Esophagus (tissue), 2 donors: ENCODE measurements at regions not wholly inside any gene's neighbourhood (a gene's known extent, or its start where the extent isn't known, plus 50 kb on each side); places are given as distances from the start of the nearest gene placed in this dataset.
"Not testable (repeated sequence)": the region's sequence is repeated elsewhere in the genome, so short reads cannot be mapped to it uniquely, and the experiment has no call there.

Experiments
- H3K27ac ChIP-seq, 2 donors: one replicate each; pipeline ENCODE4 v1.5.1; 2013; ENCODE audit warnings: low read depth in 2 of 2, mild to moderate bottlenecking in 2 of 2, inconsistent platforms in 1 of 2, low read length in 1 of 2, moderate library complexity in 1 of 2
- H3K27me3 ChIP-seq, 2 donors: one replicate each; pipeline ENCODE4 v1.6.1; 2013; ENCODE audit warnings: low read length in 2 of 2, control low read depth in 1 of 2, mild to moderate bottlenecking in 1 of 2; ENCODE audit not compliant: insufficient read depth in 2 of 2, control insufficient read depth in 1 of 2
- H3K36me3 ChIP-seq, 2 donors: one replicate each; pipeline ENCODE4 v1.6.1; 2013; ENCODE audit warnings: low read length in 1 of 2; ENCODE audit not compliant: control insufficient read depth in 2 of 2, insufficient read depth in 2 of 2
- H3K4me1 ChIP-seq, 2 donors: one replicate each; pipeline ENCODE4 v1.6.1; 2013; ENCODE audit warnings: low read length in 1 of 2; ENCODE audit not compliant: control insufficient read depth in 2 of 2, insufficient read depth in 2 of 2
- H3K4me3 ChIP-seq, 2 donors: one replicate each; pipeline ENCODE4 v1.5.1; 2013; ENCODE audit warnings: low read length in 2 of 2, mild to moderate bottlenecking in 2 of 2, low read depth in 1 of 2, moderate library complexity in 1 of 2
- H3K9me3 ChIP-seq, 2 donors: one replicate each; pipeline ENCODE4 v1.6.1; 2013; ENCODE audit warnings: mild to moderate bottlenecking in 2 of 2, low read depth in 1 of 2, low read length in 1 of 2, moderate library complexity in 1 of 2; ENCODE audit not compliant: control insufficient read depth in 2 of 2, insufficient read depth in 1 of 2
- WGBS, 2 donors: extraction: QIAGEN DNeasy Blood & Tissue Kit; methylation state at CpG; one replicate each; pipeline ENCODE4 v1.1.7; 2013; 5-methylcytosine and 5-hydroxymethylcytosine counted together
- donor health status: healthy with polysubstance abuse.
- donor health status: Bipolar disorder and iron deficiency.

DNA sequence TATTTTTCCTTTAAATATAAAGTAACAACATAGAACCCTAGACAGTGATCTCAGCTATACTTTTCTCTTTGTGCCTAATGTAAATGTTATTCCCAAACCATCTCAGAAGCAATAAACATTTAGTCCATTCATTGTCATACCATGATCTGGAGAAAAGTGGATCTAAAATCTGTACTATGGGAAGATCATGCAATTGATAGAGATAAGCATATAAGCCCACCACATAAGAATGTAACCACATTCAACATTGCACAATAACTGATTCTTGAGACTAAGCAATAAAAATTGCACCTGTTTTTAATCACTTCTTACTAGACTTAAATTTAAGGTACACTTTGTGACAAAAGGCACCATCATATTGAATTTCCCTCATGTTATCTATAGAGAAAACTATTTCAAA is 1403.0 kb upstream of the C9orf72 start:
- H3K4me1 ChIP-seq = no peaks in the 10 kb centered on the region
- no peaks in the 10 kb centered on the region for H3K36me3 ChIP-seq
- peaks cover 0 to 3% of the 10 kb centered on the region in 2 donors for H3K9me3 ChIP-seq
- no peak overlapping the region for H3K27ac ChIP-seq
- H3K27me3 ChIP-seq = no peaks in the 10 kb centered on the region
- no peak overlapping the region for H3K4me3 ChIP-seq

- H3K4me1 ChIP-seq = no peaks in the 10 kb centered on the region
Measured at GRCh38 chr9:28976684-28977083, 1403.4 kb upstream of the C9orf72 start.

GRCh38 chr9:28981129-28981528 is 1407.8 kb upstream of the C9orf72 start:
- 31 to 66% methylated on average over 1 of the region's 1 CpG for WGBS, 2 donors
- Histone ChIP-seq H3K27ac (no peak overlapping the region), H3K4me3 (no peak overlapping the region), H3K27me3 (no peaks in the 10 kb centered on the region), H3K36me3 (no peaks in the 10 kb centered on the region), H3K9me3 (no peaks in the 10 kb centered on the region), H3K4me1 (no peaks in the 10 kb centered on the region)

More at GRCh38 chr9:28976684-28977083, 1403.4 kb upstream of the C9orf72 start:
- Histone ChIP-seq H3K4me3 (no peak overlapping the region), H3K27ac (no peak overlapping the region), H3K36me3 (no peaks in the 10 kb centered on the region), H3K9me3 (no peaks in the 10 kb centered on the region), H3K27me3 (no peaks in the 10 kb centered on the region)
- WGBS, 2 donors = 21 to 45% methylated on average over 1 of the region's 1 CpG

DNA sequence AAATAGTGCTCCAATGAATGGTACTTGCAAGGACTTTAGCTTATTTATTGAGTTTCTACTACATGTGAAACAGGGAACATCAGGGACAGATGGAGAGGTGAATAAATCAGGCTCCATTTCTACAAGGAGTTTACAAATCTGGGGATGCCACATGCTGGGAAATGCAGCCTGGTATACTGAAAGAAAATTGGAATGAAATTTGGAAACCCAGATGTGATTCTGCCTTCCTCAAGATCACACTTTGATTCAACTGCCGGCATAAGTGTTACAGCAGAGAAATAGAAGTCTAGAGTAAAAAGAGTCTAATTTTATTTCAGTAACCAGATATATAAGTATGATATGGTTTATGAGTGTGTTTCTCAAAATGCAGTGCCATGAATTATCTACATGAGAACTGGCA is 1408.4 kb upstream of the C9orf72 start:
- H3K9me3 ChIP-seq = no peaks in the 10 kb centered on the region
- H3K27ac ChIP-seq = no peak overlapping the region
- WGBS, 2 donors = 95 to 97% methylated on average over 1 of the region's 1 CpG
- H3K4me3 ChIP-seq = no peak overlapping the region
- H3K4me1 ChIP-seq = no peaks in the 10 kb centered on the region
- no peaks in the 10 kb centered on the region for H3K27me3 ChIP-seq
- H3K36me3 ChIP-seq = no peaks in the 10 kb centered on the region

- Histone ChIP-seq H3K27ac (no peak overlapping the region), H3K4me1 (no peaks in the 10 kb centered on the region), H3K9me3 (no peaks in the 10 kb centered on the region), H3K27me3 (no peaks in the 10 kb centered on the region), H3K4me3 (no peak overlapping the region), H3K36me3 (no peaks in the 10 kb centered on the region)
- WGBS, 2 donors = 69 to 72% methylated on average over 3 of the region's 3 CpGs
Measured at GRCh38 chr9:28984016-28984415, 1410.7 kb upstream of the C9orf72 start.

- H3K27ac ChIP-seq, H3K27me3 ChIP-seq, H3K4me3 ChIP-seq, H3K4me1 ChIP-seq, H3K9me3 ChIP-seq, H3K36me3 ChIP-seq: not testable (repeated sequence)
- 89% methylated on average over 12 of the region's 12 CpGs for WGBS, 2 donors
Measured at GRCh38 chr9:28990009-28990408, 1416.7 kb upstream of the C9orf72 start.

GRCh38 chr9:28999057-28999456 is 1425.8 kb upstream of the C9orf72 start:
- no peak overlapping the region for H3K27ac ChIP-seq

DNA sequence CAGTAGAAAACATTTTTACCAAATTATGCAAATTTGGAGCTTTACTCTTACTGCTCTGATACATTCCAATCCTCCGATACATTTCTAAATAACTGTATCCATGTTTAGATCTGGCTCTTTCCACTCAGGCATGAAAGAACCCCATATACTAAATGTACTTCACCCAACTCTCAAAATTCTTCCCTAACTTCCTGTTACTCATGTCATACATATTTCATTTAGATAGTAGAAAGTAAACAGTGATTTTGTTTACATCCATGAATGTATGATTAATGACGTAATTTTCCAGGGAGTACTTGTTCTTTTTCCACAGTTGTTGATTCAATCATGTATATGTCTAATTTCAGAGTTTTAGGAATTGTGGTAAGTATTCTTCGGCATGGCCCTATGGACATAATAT is 1426.5 kb upstream of the C9orf72 start:
- Histone ChIP-seq H3K4me3 (no peak overlapping the region), H3K27me3 (no peaks in the 10 kb centered on the region), H3K27ac (no peak overlapping the region), H3K36me3 (no peaks in the 10 kb centered on the region), H3K9me3 (no peaks in the 10 kb centered on the region), H3K4me1 (no peaks in the 10 kb centered on the region)
- 74 to 79% methylated on average over 3 of the region's 3 CpGs for WGBS, 2 donors

More at GRCh38 chr9:28999057-28999456, 1425.8 kb upstream of the C9orf72 start:
- H3K9me3 ChIP-seq = no peaks in the 10 kb centered on the region
- no peaks in the 10 kb centered on the region for H3K27me3 ChIP-seq
- H3K4me3 ChIP-seq = no peak overlapping the region
- H3K36me3 ChIP-seq = no peaks in the 10 kb centered on the region
- H3K4me1 ChIP-seq = no peaks in the 10 kb centered on the region

GRCh38 chr9:29001006-29001405 is 1427.7 kb upstream of the C9orf72 start:
- H3K27ac ChIP-seq = no peak overlapping the region
- no peaks in the 10 kb centered on the region for H3K36me3 ChIP-seq
- H3K9me3 ChIP-seq = no peaks in the 10 kb centered on the region
- no peak overlapping the region for H3K4me3 ChIP-seq
- no peaks in the 10 kb centered on the region for H3K27me3 ChIP-seq
- H3K4me1 ChIP-seq = no peaks in the 10 kb centered on the region
- WGBS, 2 donors = 59 to 68% methylated on average over 3 of the region's 3 CpGs

DNA sequence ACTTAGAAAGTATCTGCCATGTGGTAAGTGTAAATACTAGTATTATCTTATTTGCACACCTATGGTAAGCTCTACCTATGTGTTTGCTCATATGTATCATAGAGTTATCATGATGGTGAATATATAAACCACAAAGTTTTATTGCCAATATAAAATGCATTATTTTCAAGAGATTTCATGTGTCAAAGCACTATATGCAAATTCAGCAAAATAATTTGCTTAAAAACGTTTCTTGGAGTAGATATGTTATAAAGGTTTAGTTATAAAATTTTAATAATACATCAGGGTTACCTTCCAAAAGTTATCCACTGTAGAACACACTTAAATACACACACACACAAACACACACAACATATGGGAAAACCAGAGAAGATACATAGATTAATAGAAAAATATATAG is 1431.7 kb upstream of the C9orf72 start:
- Histone ChIP-seq H3K27me3 (no peaks in the 10 kb centered on the region), H3K27ac (no peak overlapping the region), H3K4me1 (no peaks in the 10 kb centered on the region), H3K36me3 (no peaks in the 10 kb centered on the region), H3K4me3 (no peak overlapping the region), H3K9me3 (no peaks in the 10 kb centered on the region)
- WGBS, 2 donors = 27 to 31% methylated on average over 1 of the region's 1 CpG
